K562 (cell line): ENCODE measurements at regions not wholly inside any gene's neighbourhood (a gene's known extent, or its start where the extent isn't known, plus 50 kb on each side); places are given as distances from the start of the nearest gene placed in this dataset.

Experiments used
- ATAC-seq: fragments of 200-7000 bp; cut with Tn5 transposase; 3 replicates; pipeline ENCODE4 v1.9.1; 2020; ENCODE audit warnings: moderate library complexity
- BruUV-seq: library from RNA; stranded (reverse); fragments of 400-500 nt; replicated peaks from 2 replicates; lab custom pipeline; 2021; lab: Mats Ljungman, UMichigan
- CTCF ChIA-PET: fragments of 300-600 bp; formaldehyde crosslinking; extraction: SDS; loops from one replicate; lab custom pipeline; 2021; ENCODE audit warnings: low intra/inter-chr PET ratio; lab: Yijun Ruan, JAX
- POLR2A ChIA-PET: fragments of 300-600, 350-650 bp; sonication (Branson Sonifier 250); formaldehyde crosslinking; extraction: SDS; loops from one replicate; lab custom pipeline; 2021; ENCODE audit warnings: antibody characterized with exemption, inconsistent platforms; lab: Yijun Ruan, JAX
- DNase-seq, 4 experiments: peaks; one replicate each; pipeline versions ENCODE4 v3.0.0 to v3.0.0-alpha.2; 2011 to 2018; ENCODE audit warnings: low spot score in 3 of 4, mixed read lengths in 3 of 4; ENCODE audit errors: extremely low read depth in 1 of 4
- FAIRE-seq: peaks from 2 replicates; lab custom pipeline; 2011; peaks lifted over from hg19 to GRCh38; lab: Jason Lieb, UNC
- H2AFZ ChIP-seq: 2 replicates; pipeline ENCODE4 v1.6.0; 2011; ENCODE audit warnings: low read depth, low read length, control low read depth, inconsistent platforms
- H3K27ac ChIP-seq: fragments of 200-600 bp; 3 replicates; pipeline ENCODE4 v1.8.0; 2011; ENCODE audit warnings: low read depth, mild to moderate bottlenecking, control low read depth, inconsistent platforms, low read length, moderate library complexity, mixed read lengths; ENCODE audit errors: extremely low read depth
- H3K27me3 ChIP-seq, 2 experiments: fragments of 300-600 bp in 1 of 2; 2 replicates in 1 of 2; 3 replicates in 1 of 2; pipeline versions ENCODE4 v1.6.0 to v1.8.0; 2011; ENCODE audit warnings: inconsistent platforms in 2 of 2, low read length in 2 of 2, mild to moderate bottlenecking in 1 of 2, mixed read lengths in 1 of 2, moderate library complexity in 1 of 2; ENCODE audit not compliant: control insufficient read depth in 2 of 2, insufficient read depth in 2 of 2
- H3K36me3 ChIP-seq: fragments of 300-600 bp; 3 replicates; pipeline ENCODE4 v1.8.0; 2011; ENCODE audit warnings: mild to moderate bottlenecking, low read length, inconsistent platforms; ENCODE audit not compliant: control insufficient read depth, insufficient read depth
- H3K4me1 ChIP-seq, 2 experiments: fragments of 200-600 bp in 1 of 2; replicated peaks in 1 of 2; 2 replicates in 1 of 2; 3 replicates in 1 of 2; pipeline versions ENCODE4 v1.5.1 to v1.8.0; 2011; ENCODE audit warnings: inconsistent platforms in 2 of 2, low read length in 2 of 2, mild to moderate bottlenecking in 1 of 2, mixed read lengths in 1 of 2, moderate library complexity in 1 of 2; ENCODE audit not compliant: control insufficient read depth in 2 of 2, insufficient read depth in 2 of 2
- H3K4me2 ChIP-seq: 2 replicates; pipeline ENCODE4 v1.6.1; 2011; ENCODE audit warnings: low read length, control low read depth, inconsistent platforms, mixed read lengths; ENCODE audit not compliant: insufficient read depth
- H3K4me3 ChIP-seq: fragments of 200-600 bp; sonication (generic), shearing (Covaris generic); 2 replicates; pipeline ENCODE4 v1.5.1; 2016; ENCODE audit warnings: control low read depth, inconsistent platforms
- H3K79me2 ChIP-seq: fragments of 200-600 bp; 3 replicates; pipeline ENCODE4 v1.8.0; 2011; ENCODE audit warnings: low read length, inconsistent platforms; ENCODE audit not compliant: control insufficient read depth, insufficient read depth
- H3K9ac ChIP-seq, 2 experiments: 2 replicates each; pipeline versions ENCODE4 v1.6.0 to v1.6.1; 2011; ENCODE audit warnings: low read depth in 2 of 2, low read length in 2 of 2, control low read depth in 1 of 2, inconsistent platforms in 1 of 2, mild to moderate bottlenecking in 1 of 2, mixed read lengths in 1 of 2; ENCODE audit not compliant: insufficient read depth in 1 of 2
- H3K9me1 ChIP-seq: one replicate; pipeline ENCODE4 v1.6.0; 2011; ENCODE audit warnings: inconsistent platforms, mild to moderate bottlenecking, low read length, moderate library complexity; ENCODE audit not compliant: control insufficient read depth, insufficient read depth
- H3K9me3 ChIP-seq: replicated peaks from 2 replicates; pipeline ENCODE4 v1.5.1; 2011; ENCODE audit warnings: low read depth, low read length, inconsistent platforms; ENCODE audit not compliant: control insufficient read depth, insufficient read depth
- H4K20me1 ChIP-seq: replicated peaks from 2 replicates; pipeline ENCODE4 v1.6.1; 2011; ENCODE audit warnings: low read length, inconsistent platforms, mixed read lengths; ENCODE audit not compliant: control insufficient read depth, insufficient read depth
- BMI1 ChIP-seq: fragments of 150-350 bp; IDR thresholded peaks from 2 replicates; pipeline ENCODE4 v1.6.1; 2014; ENCODE audit warnings: low read length
- GATAD2B ChIP-seq: fragments of 450-650 bp; IDR thresholded peaks from 2 replicates; pipeline ENCODE4 v1.6.1; 2017; ENCODE audit warnings: mild to moderate bottlenecking, borderline replicate concordance
- ILF3 ChIP-seq: fragments of 450-650 bp; IDR thresholded peaks from 2 replicates; pipeline ENCODE4 v1.6.1; 2018; ENCODE audit warnings: antibody characterized with exemption, mild to moderate bottlenecking, moderate library complexity, borderline replicate concordance
- MED1 ChIP-seq: sonication (generic); formaldehyde crosslinking; IDR thresholded peaks from 2 replicates; pipeline ENCODE4 v1.8.1; 2023; ENCODE audit warnings: missing genetic modification reagents, borderline replicate concordance
- NCOA6 ChIP-seq: fragments of 450-650 bp; IDR thresholded peaks from 2 replicates; pipeline ENCODE4 v1.6.1; 2017; ENCODE audit warnings: mild to moderate bottlenecking
- NR3C1 ChIP-seq: sonication (generic); formaldehyde crosslinking; IDR thresholded peaks from 2 replicates; pipeline ENCODE4 v1.8.1; 2022; ENCODE audit warnings: missing genetic modification reagents
- NUFIP1 ChIP-seq: fragments of 450-650 bp; IDR thresholded peaks from 2 replicates; pipeline ENCODE4 v1.6.1; 2018; ENCODE audit not compliant: partially characterized antibody
- PHF8 ChIP-seq: fragments of 200-600 bp; sonication (generic); IDR thresholded peaks from 2 replicates; pipeline ENCODE4 v1.6.1; 2012; ENCODE audit warnings: mixed run types, mild to moderate bottlenecking, inconsistent platforms, low read length, moderate library complexity, borderline replicate concordance
- PRPF4 ChIP-seq: fragments of 200-400 bp; formaldehyde crosslinking; IDR thresholded peaks from one replicate; pipeline ENCODE4 v1.6.1; 2017; ENCODE audit warnings: low read length, low read depth, mild to moderate bottlenecking; ENCODE audit not compliant: insufficient read depth, poor library complexity, severe bottlenecking
- TAF1 ChIP-seq: IDR thresholded peaks from 2 replicates; pipeline ENCODE4 v1.6.1; 2011; ENCODE audit warnings: mild to moderate bottlenecking, low read length, moderate library complexity; ENCODE audit not compliant: insufficient read depth, control insufficient read depth, severe bottlenecking; ENCODE audit errors: extremely low read depth
- TBL1XR1 ChIP-seq, 2 experiments: IDR thresholded peaks; 2 replicates each; pipeline ENCODE4 v1.6.1; 2012; ENCODE audit warnings: improper control_type of control experiment in 2 of 2, low read length in 2 of 2, mild to moderate bottlenecking in 1 of 2
- TCF3 ChIP-seq: sonication (generic); formaldehyde crosslinking; IDR thresholded peaks from 2 replicates; pipeline ENCODE4 v1.4.0; 2020; ENCODE audit warnings: mild to moderate bottlenecking, missing genetic modification reagents
- ZC3H8 ChIP-seq: fragments of 450-650 bp; IDR thresholded peaks from 2 replicates; pipeline ENCODE4 v1.6.1; 2017
- ZNF12 ChIP-seq: sonication (generic); formaldehyde crosslinking; IDR thresholded peaks from 2 replicates; pipeline ENCODE4 v1.4.0; 2020; ENCODE audit warnings: mild to moderate bottlenecking, missing genetic modification reagents
- ZNF140 ChIP-seq: fragments of 250-450 bp; sonication (Bioruptor Pico); IDR thresholded peaks from 2 replicates; pipeline ENCODE4 v1.8.0; 2021; ENCODE audit warnings: moderate library complexity, mild to moderate bottlenecking, inconsistent platforms
- WGBS: fragments of 100-300 bp; shearing (Covaris generic); methylation state at CpG from one replicate; pipeline ENCODE4 v1.1.6; 2016; ENCODE audit warnings: low coverage, mixed read lengths; ENCODE audit not compliant: insufficient coverage; ENCODE audit errors: missing lambda C conversion rate; 5-methylcytosine and 5-hydroxymethylcytosine counted together
- in situ Hi-C: fragments of 300-500 bp; cut with MboI; formaldehyde crosslinking; loops from 4 replicates; pipeline ENCODE4 v1.15.0; 2018; ENCODE audit warnings: inconsistent platforms, mixed read lengths
- intact Hi-C: fragments of 100-400 bp; cut with micrococcal nuclease; formaldehyde crosslinking; loops from 2 replicates; pipeline ENCODE4 v1.14.2; 2022
- TF ChIP-seq, protein P1 (sequence below), 2 experiments: fragments of 450-650 bp; IDR thresholded peaks; 2 replicates each; pipeline ENCODE4 v1.6.1; 2018; ENCODE audit warnings: mild to moderate bottlenecking in 2 of 2, low read depth in 1 of 2; ENCODE audit not compliant: partially characterized antibody in 2 of 2
- TF ChIP-seq, protein P2 (sequence below): sonication (generic); formaldehyde crosslinking; IDR thresholded peaks from 2 replicates; pipeline ENCODE4 v1.8.0; 2022; ENCODE audit warnings: missing genetic modification reagents, mild to moderate bottlenecking, borderline replicate concordance

DNA sequence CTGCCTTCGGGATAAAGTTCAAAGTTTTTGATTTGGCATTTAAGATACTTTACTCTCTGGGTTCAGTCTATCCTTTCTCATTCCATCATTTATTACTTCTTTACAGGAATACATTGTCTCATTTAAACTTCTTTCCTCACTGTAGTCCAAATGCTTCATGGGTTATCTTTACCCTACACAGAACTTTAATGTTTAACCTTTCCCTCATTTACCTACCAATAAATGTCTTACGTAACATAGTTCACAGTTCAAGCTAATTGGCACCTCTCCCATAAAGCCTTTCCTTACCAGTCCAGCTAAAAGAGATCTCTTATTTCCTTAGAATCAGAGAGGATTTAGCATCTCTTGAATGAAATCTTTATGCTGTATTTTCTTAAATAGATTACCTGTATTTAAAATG lies 476.3 kb upstream of the SEL1L start:
- H3K4me3 ChIP-seq, result no peak overlapping the region
- FAIRE-seq (no peak), DNase-seq (no peak), ATAC-seq (no peak)
- H3K9me1 ChIP-seq, result no peaks in the 10 kb centered on the region
- no peaks in the 10 kb centered on the region for H3K4me1 ChIP-seq
- no peaks in the 10 kb centered on the region for H4K20me1 ChIP-seq
- 5% methylated on average over 2 of the region's 2 CpGs for WGBS
- H3K9me3 ChIP-seq, result no peaks in the 10 kb centered on the region; the same call in 1 of the 2 replicates
- BruUV-seq, result no TSS peak
- H3K36me3 ChIP-seq, result no peaks in the 10 kb centered on the region
- H3K4me2 ChIP-seq, result no peak overlapping the region
- intact Hi-C loops, result no loop called here
- H3K9ac ChIP-seq, result no peak overlapping the region
- H3K27me3 ChIP-seq, result no peaks in the 10 kb centered on the region
- ChIA-PET CTCF (no interaction called here), POLR2A (no interaction called here)
- TF ChIP-seq PHF8 (no peak), NR3C1 (CRISPR knock-in tag) (no peak), PRPF4 (no peak), TAF1 (no peak), TCF3 (CRISPR knock-in tag) (no peak), BMI1 (no peak), TBL1XR1 (IDR thresholded peaks at IDR 0.05; ENCODE audit: low read length in 2 of 2) (no peak), ZNF12 (CRISPR knock-in tag) (no peak), ILF3 (no peak), GATAD2B (no peak), NUFIP1 (no peak), MED1 (CRISPR knock-in tag) (no peak), ZC3H8 (no peak), ZNF140 (CRISPR knock-in tag) (no peak), NCOA6 (no peak)
- TF ChIP-seq, protein P1, sequence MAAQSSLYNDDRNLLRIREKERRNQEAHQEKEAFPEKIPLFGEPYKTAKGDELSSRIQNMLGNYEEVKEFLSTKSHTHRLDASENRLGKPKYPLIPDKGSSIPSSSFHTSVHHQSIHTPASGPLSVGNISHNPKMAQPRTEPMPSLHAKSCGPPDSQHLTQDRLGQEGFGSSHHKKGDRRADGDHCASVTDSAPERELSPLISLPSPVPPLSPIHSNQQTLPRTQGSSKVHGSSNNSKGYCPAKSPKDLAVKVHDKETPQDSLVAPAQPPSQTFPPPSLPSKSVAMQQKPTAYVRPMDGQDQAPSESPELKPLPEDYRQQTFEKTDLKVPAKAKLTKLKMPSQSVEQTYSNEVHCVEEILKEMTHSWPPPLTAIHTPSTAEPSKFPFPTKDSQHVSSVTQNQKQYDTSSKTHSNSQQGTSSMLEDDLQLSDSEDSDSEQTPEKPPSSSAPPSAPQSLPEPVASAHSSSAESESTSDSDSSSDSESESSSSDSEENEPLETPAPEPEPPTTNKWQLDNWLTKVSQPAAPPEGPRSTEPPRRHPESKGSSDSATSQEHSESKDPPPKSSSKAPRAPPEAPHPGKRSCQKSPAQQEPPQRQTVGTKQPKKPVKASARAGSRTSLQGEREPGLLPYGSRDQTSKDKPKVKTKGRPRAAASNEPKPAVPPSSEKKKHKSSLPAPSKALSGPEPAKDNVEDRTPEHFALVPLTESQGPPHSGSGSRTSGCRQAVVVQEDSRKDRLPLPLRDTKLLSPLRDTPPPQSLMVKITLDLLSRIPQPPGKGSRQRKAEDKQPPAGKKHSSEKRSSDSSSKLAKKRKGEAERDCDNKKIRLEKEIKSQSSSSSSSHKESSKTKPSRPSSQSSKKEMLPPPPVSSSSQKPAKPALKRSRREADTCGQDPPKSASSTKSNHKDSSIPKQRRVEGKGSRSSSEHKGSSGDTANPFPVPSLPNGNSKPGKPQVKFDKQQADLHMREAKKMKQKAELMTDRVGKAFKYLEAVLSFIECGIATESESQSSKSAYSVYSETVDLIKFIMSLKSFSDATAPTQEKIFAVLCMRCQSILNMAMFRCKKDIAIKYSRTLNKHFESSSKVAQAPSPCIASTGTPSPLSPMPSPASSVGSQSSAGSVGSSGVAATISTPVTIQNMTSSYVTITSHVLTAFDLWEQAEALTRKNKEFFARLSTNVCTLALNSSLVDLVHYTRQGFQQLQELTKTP (IDR thresholded peaks at IDR 0.05; ENCODE audit: low read depth in 1 of 2, partially characterized antibody in 2 of 2), result no peak
- TF ChIP-seq, protein P2, sequence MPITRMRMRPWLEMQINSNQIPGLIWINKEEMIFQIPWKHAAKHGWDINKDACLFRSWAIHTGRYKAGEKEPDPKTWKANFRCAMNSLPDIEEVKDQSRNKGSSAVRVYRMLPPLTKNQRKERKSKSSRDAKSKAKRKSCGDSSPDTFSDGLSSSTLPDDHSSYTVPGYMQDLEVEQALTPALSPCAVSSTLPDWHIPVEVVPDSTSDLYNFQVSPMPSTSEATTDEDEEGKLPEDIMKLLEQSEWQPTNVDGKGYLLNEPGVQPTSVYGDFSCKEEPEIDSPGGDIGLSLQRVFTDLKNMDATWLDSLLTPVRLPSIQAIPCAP (CRISPR knock-in tag), result no peak
- H2AFZ ChIP-seq, result no peak overlapping the region
- H3K27ac ChIP-seq, result no peak overlapping the region
- in situ Hi-C loops, result no loop called here
- H3K79me2 ChIP-seq, result no peaks in the 10 kb centered on the region
